Panc1 (cell line): ENCODE measurements at regions not wholly inside any gene's neighbourhood (a gene's known extent, or its start where the extent isn't known, plus 50 kb on each side); places are given as distances from the start of the nearest gene placed in this dataset.

Experiments
- ATAC-seq: fragments of 200-7000 bp; cut with Tn5 transposase; 2 replicates; pipeline ENCODE4 v1.9.1; 2020; ENCODE audit warnings: mild to moderate bottlenecking, moderate library complexity
- BruUV-seq: library from RNA; stranded (reverse); fragments of 400-500 nt; replicated peaks from 2 replicates; lab custom pipeline; 2021; lab: Mats Ljungman, UMichigan
- CTCF ChIA-PET: fragments of 300-600 bp; sonication (Branson Sonifier 250); formaldehyde crosslinking; loops from one replicate; lab custom pipeline; 2022; ENCODE audit warnings: antibody characterized with exemption; lab: Charles Lee
- POLR2A ChIA-PET: fragments of 300-600 bp; sonication (Branson Sonifier 250); formaldehyde crosslinking; loops from one replicate; lab custom pipeline; 2022; ENCODE audit warnings: antibody characterized with exemption; lab: Charles Lee
- DNase-seq: peaks from one replicate; pipeline ENCODE4 v3.0.0-alpha.2; 2010; ENCODE audit warnings: low read depth, low spot score
- H3K27ac ChIP-seq: 2 replicates; pipeline ENCODE4 v1.5.1; 2011; ENCODE audit warnings: mild to moderate bottlenecking, low read length, inconsistent platforms
- H3K27me3 ChIP-seq: fragments of 200-500 bp; sonication (Bioruptor generic); 2 replicates; pipeline ENCODE4 v1.6.0; 2014; ENCODE audit warnings: low read length, inconsistent platforms; ENCODE audit not compliant: control insufficient read depth, insufficient read depth
- H3K36me3 ChIP-seq: fragments of 200-500 bp; sonication (Bioruptor generic); 2 replicates; pipeline ENCODE4 v1.5.1; 2014; ENCODE audit warnings: inconsistent platforms, mild to moderate bottlenecking, low read length, moderate library complexity; ENCODE audit not compliant: control insufficient read depth, insufficient read depth
- H3K4me1 ChIP-seq: 2 replicates; pipeline ENCODE4 v1.5.1; 2011; ENCODE audit warnings: inconsistent platforms, mild to moderate bottlenecking, low read length, moderate library complexity; ENCODE audit not compliant: control insufficient read depth, insufficient read depth
- H3K4me3 ChIP-seq, 2 experiments: 2 replicates each; pipeline ENCODE4 v1.5.1; 2011 to 2012; ENCODE audit warnings: low read depth in 2 of 2, low read length in 2 of 2, mild to moderate bottlenecking in 2 of 2, inconsistent platforms in 1 of 2, moderate library complexity in 1 of 2
- H3K9me3 ChIP-seq: fragments of 200-500 bp; sonication (Bioruptor generic); 2 replicates; pipeline ENCODE4 v1.5.1; 2014; ENCODE audit warnings: low read depth, mild to moderate bottlenecking, inconsistent platforms, low read length, moderate library complexity; ENCODE audit not compliant: control insufficient read depth, insufficient read depth
- CTCF ChIP-seq: fragments of 450-650 bp; IDR thresholded peaks from 2 replicates; pipeline ENCODE4 v1.5.1; 2017; ENCODE audit warnings: mild to moderate bottlenecking
- POLR2AphosphoS5 ChIP-seq: IDR thresholded peaks from 2 replicates; pipeline ENCODE4 v1.6.1; 2012; ENCODE audit warnings: mild to moderate bottlenecking, low read depth, low read length, moderate library complexity
- REST ChIP-seq, 2 experiments: IDR thresholded peaks; 2 replicates each; pipeline ENCODE4 v1.6.1; 2011 to 2012; ENCODE audit warnings: low read depth in 2 of 2, control low read depth in 1 of 2, low read length in 1 of 2, mild to moderate bottlenecking in 1 of 2, moderate library complexity in 1 of 2; ENCODE audit not compliant: insufficient read depth in 1 of 2
- SIN3A ChIP-seq: IDR thresholded peaks from 2 replicates; pipeline ENCODE4 v1.6.1; 2012; ENCODE audit warnings: low read depth, mild to moderate bottlenecking, low read length, moderate library complexity, borderline replicate concordance; ENCODE audit not compliant: insufficient read depth
- TCF7L2 ChIP-seq: IDR thresholded peaks from 2 replicates; pipeline ENCODE4 v1.6.1; 2011; ENCODE audit warnings: mild to moderate bottlenecking, low read depth, low read length, inconsistent platforms
- in situ Hi-C: cut with HindIII; loops from 2 replicates; pipeline ENCODE4 v1.10.0; 2016; ENCODE audit warnings: low sequenced_read_pairs, low pct_unique_long_range_greater_than_20kb
- intact Hi-C: fragments of 100-400 bp; cut with micrococcal nuclease; formaldehyde crosslinking; loops from one replicate; pipeline ENCODE4 v1.10.0; 2022; ENCODE audit not compliant: unreplicated experiment

GRCh38 chr1:96039910-96040309, 681.7 kb upstream of the PTBP2 start:
- Histone ChIP-seq H3K36me3 (no peaks in the 10 kb centered on the region), H3K27ac (no peak overlapping the region), H3K4me3 (no peak overlapping the region), H3K4me1 (no peaks in the 10 kb centered on the region), H3K9me3 (no peaks in the 10 kb centered on the region), H3K27me3 (no peaks in the 10 kb centered on the region)
- no TSS peak for BruUV-seq
- TF ChIP-seq TCF7L2, result no peak
- no peak for TF ChIP-seq SIN3A
- TF ChIP-seq CTCF, result no peak
- no peak for TF ChIP-seq POLR2AphosphoS5
- TF ChIP-seq REST (IDR thresholded peaks at IDR 0.05; ENCODE audit: insufficient read depth in 1 of 2, low read depth in 2 of 2, low read length in 1 of 2), result no peak
- POLR2A ChIA-PET, result no interaction called here
- ATAC-seq (no peak), DNase-seq (no peak)
- intact Hi-C loops (no loop called here), in situ Hi-C loops (no loop called here)
- CTCF ChIA-PET, result no interaction called here

- Histone ChIP-seq H3K9me3 (no peaks in the 10 kb centered on the region), H3K36me3 (no peaks in the 10 kb centered on the region), H3K4me1 (no peaks in the 10 kb centered on the region), H3K4me3 (no peak overlapping the region), H3K27ac (no peak overlapping the region), H3K27me3 (no peaks in the 10 kb centered on the region)
- no peak for TF ChIP-seq CTCF
- no peak for TF ChIP-seq SIN3A
- no TSS peak for BruUV-seq
- ATAC-seq (no peak), DNase-seq (no peak)
- ChIA-PET CTCF (no interaction called here), POLR2A (no interaction called here)
- in situ Hi-C loops (no loop called here), intact Hi-C loops (no loop called here)
Observed at GRCh38 chr1:96041470-96041869, 680.1 kb upstream of the PTBP2 start.
